ENCODE measurements at regions not wholly inside any gene's neighbourhood (a gene's known extent, or its start where the extent isn't known, plus 50 kb on each side); places are given as distances from the start of the nearest gene placed in this dataset.

GRCh38 chr6:134817448-134817847, 132.5 kb downstream of the ALDH8A1 start:
- no peaks in the 10 kb centered on the region for H3K36me3 ChIP-seq (ENCODE audit: control insufficient read depth in 1 of 2, insufficient read depth in 2 of 2, low read length in 2 of 2)
- no peak overlapping the region for H3K4ac ChIP-seq (ENCODE audit: low read depth, low read length)
- H3K79me2 ChIP-seq (ENCODE audit: control insufficient read depth, insufficient read depth, low read length, poor library complexity) = no peaks in the 10 kb centered on the region
- no peak overlapping the region for H2AFZ ChIP-seq (ENCODE audit: insufficient read depth, low read length, poor library complexity)
- H3K9ac ChIP-seq (ENCODE audit: low read length) = no peak overlapping the region
- H3K27me3 ChIP-seq (ENCODE audit: insufficient read depth, low read length) = no peaks in the 10 kb centered on the region
- DNase-seq = no peak
- no peak overlapping the region for H3K18ac ChIP-seq (ENCODE audit: low read length)
- no peak overlapping the region for H2AK5ac ChIP-seq (ENCODE audit: low read length)
- H4K12ac ChIP-seq (ENCODE audit: low read depth, low read length) = no peak overlapping the region
- no peaks in the 10 kb centered on the region for H3K9me3 ChIP-seq (ENCODE audit: insufficient read depth, low read depth, low read length)
- no peak overlapping the region for H2BK120ac ChIP-seq (ENCODE audit: insufficient read depth, low read length, poor library complexity)
- no peak overlapping the region for H3K4me3 ChIP-seq (ENCODE audit: low read depth, low read length)
- no peak overlapping the region for H3K14ac ChIP-seq (ENCODE audit: low read length)
- H3K4me2 ChIP-seq (ENCODE audit: low read length) = no peak overlapping the region
- no peaks in the 10 kb centered on the region for H3K4me1 ChIP-seq (ENCODE audit: control insufficient read depth in 1 of 2, insufficient read depth in 2 of 2, low read length in 2 of 2)
- no peak overlapping the region for H2BK12ac ChIP-seq (ENCODE audit: low read length)
- no peak overlapping the region for H4K91ac ChIP-seq (ENCODE audit: low read depth, low read length)
- no CpG with 5 or more reads among the region's 10 CpGs for WGBS (ENCODE audit: extremely low coverage, insufficient coverage, insufficient read length)
- H3K23ac ChIP-seq (ENCODE audit: low read length) = no peak overlapping the region
- no peak overlapping the region for H3K27ac ChIP-seq (ENCODE audit: low read depth, low read length)
- no peak overlapping the region for H2BK5ac ChIP-seq (ENCODE audit: low read depth, low read length, poor library complexity)
- no peak overlapping the region for H4K8ac ChIP-seq (ENCODE audit: low read depth, low read length)
- H3K79me1 ChIP-seq (ENCODE audit: low read length) = no peaks in the 10 kb centered on the region

GRCh38 chr6:134816780-134817179, 133.1 kb downstream of the ALDH8A1 start:
- H3K9me3 ChIP-seq (ENCODE audit: insufficient read depth, low read depth, low read length) = no peaks in the 10 kb centered on the region

GRCh38 chr6:134816300-134816699, 133.6 kb downstream of the ALDH8A1 start:
- no CpG with 5 or more reads among the region's 1 CpG for WGBS (ENCODE audit: extremely low coverage, insufficient coverage, insufficient read length)
- no peak overlapping the region for H2BK5ac ChIP-seq (ENCODE audit: low read depth, low read length, poor library complexity)
- H4K91ac ChIP-seq (ENCODE audit: low read depth, low read length) = no peak overlapping the region

More at GRCh38 chr6:134816780-134817179, 133.1 kb downstream of the ALDH8A1 start:
- H3K4me2 ChIP-seq (ENCODE audit: low read length) = no peak overlapping the region
- no peak overlapping the region for H3K4me3 ChIP-seq (ENCODE audit: low read depth, low read length)
- DNase-seq = no peak
- no peaks in the 10 kb centered on the region for H3K36me3 ChIP-seq (ENCODE audit: control insufficient read depth in 1 of 2, insufficient read depth in 2 of 2, low read length in 2 of 2)
- no peak overlapping the region for H4K91ac ChIP-seq (ENCODE audit: low read depth, low read length)
- no peak overlapping the region for H3K9ac ChIP-seq (ENCODE audit: low read length)
- no peaks in the 10 kb centered on the region for H3K27me3 ChIP-seq (ENCODE audit: insufficient read depth, low read length)
- H3K4me1 ChIP-seq (ENCODE audit: control insufficient read depth in 1 of 2, insufficient read depth in 2 of 2, low read length in 2 of 2) = no peaks in the 10 kb centered on the region
- no peak overlapping the region for H2BK5ac ChIP-seq (ENCODE audit: low read depth, low read length, poor library complexity)
- no peaks in the 10 kb centered on the region for H3K79me2 ChIP-seq (ENCODE audit: control insufficient read depth, insufficient read depth, low read length, poor library complexity)
- no peak overlapping the region for H2AFZ ChIP-seq (ENCODE audit: insufficient read depth, low read length, poor library complexity)
- H3K14ac ChIP-seq (ENCODE audit: low read length) = no peak overlapping the region
- no peak overlapping the region for H4K8ac ChIP-seq (ENCODE audit: low read depth, low read length)
- H2BK12ac ChIP-seq (ENCODE audit: low read length) = no peak overlapping the region
- no CpG with 5 or more reads among the region's 3 CpGs for WGBS (ENCODE audit: extremely low coverage, insufficient coverage, insufficient read length)
- no peaks in the 10 kb centered on the region for H3K79me1 ChIP-seq (ENCODE audit: low read length)
- no peak overlapping the region for H4K12ac ChIP-seq (ENCODE audit: low read depth, low read length)
- H3K23ac ChIP-seq (ENCODE audit: low read length) = no peak overlapping the region
- no peak overlapping the region for H3K27ac ChIP-seq (ENCODE audit: low read depth, low read length)
- no peak overlapping the region for H3K4ac ChIP-seq (ENCODE audit: low read depth, low read length)
- no peak overlapping the region for H3K18ac ChIP-seq (ENCODE audit: low read length)
- no peak overlapping the region for H2AK5ac ChIP-seq (ENCODE audit: low read length)
- no peak overlapping the region for H2BK120ac ChIP-seq (ENCODE audit: insufficient read depth, low read length, poor library complexity)

GRCh38 chr6:134814076-134814695, 135.7 kb downstream of the ALDH8A1 start:
- Histone ChIP-seq H4K91ac (ENCODE audit: low read depth, low read length) (no peak overlapping the region), H3K27me3 (ENCODE audit: insufficient read depth, low read length) (no peaks in the 10 kb centered on the region), H2BK5ac (ENCODE audit: low read depth, low read length, poor library complexity) (no peak overlapping the region), H3K79me1 (ENCODE audit: low read length) (no peaks in the 10 kb centered on the region), H3K4me2 (ENCODE audit: low read length) (no peak overlapping the region), H3K27ac (ENCODE audit: low read depth, low read length) (no peak overlapping the region), H3K4ac (ENCODE audit: low read depth, low read length) (no peak overlapping the region), H2AFZ (ENCODE audit: insufficient read depth, low read length, poor library complexity) (no peak overlapping the region), H4K8ac (ENCODE audit: low read depth, low read length) (no peak overlapping the region), H3K4me3 (ENCODE audit: low read depth, low read length) (no peak overlapping the region), H3K9me3 (ENCODE audit: insufficient read depth, low read depth, low read length) (no peaks in the 10 kb centered on the region), H3K79me2 (ENCODE audit: control insufficient read depth, insufficient read depth, low read length, poor library complexity) (no peaks in the 10 kb centered on the region), H3K36me3 (ENCODE audit: control insufficient read depth in 1 of 2, insufficient read depth in 2 of 2, low read length in 2 of 2) (no peaks in the 10 kb centered on the region), H3K14ac (ENCODE audit: low read length) (no peak overlapping the region), H3K18ac (ENCODE audit: low read length) (no peak overlapping the region), H4K12ac (ENCODE audit: low read depth, low read length) (no peak overlapping the region), H2BK12ac (ENCODE audit: low read length) (no peak overlapping the region), H2AK5ac (ENCODE audit: low read length) (no peak overlapping the region), H3K9ac (ENCODE audit: low read length) (no peak overlapping the region), H3K4me1 (ENCODE audit: control insufficient read depth in 1 of 2, insufficient read depth in 2 of 2, low read length in 2 of 2) (no peaks in the 10 kb centered on the region), H3K23ac (ENCODE audit: low read length) (no peak overlapping the region), H2BK120ac (ENCODE audit: insufficient read depth, low read length, poor library complexity) (no peak overlapping the region)
- DNase-seq = peak; percentile 36 to 72
- no CpG with 5 or more reads among the region's 4 CpGs for WGBS (ENCODE audit: extremely low coverage, insufficient coverage, insufficient read length)

More at GRCh38 chr6:134816300-134816699, 133.6 kb downstream of the ALDH8A1 start:
- Histone ChIP-seq H3K36me3 (ENCODE audit: control insufficient read depth in 1 of 2, insufficient read depth in 2 of 2, low read length in 2 of 2) (no peaks in the 10 kb centered on the region), H3K27me3 (ENCODE audit: insufficient read depth, low read length) (no peaks in the 10 kb centered on the region), H3K79me1 (ENCODE audit: low read length) (no peaks in the 10 kb centered on the region), H2BK120ac (ENCODE audit: insufficient read depth, low read length, poor library complexity) (no peak overlapping the region), H3K4me1 (ENCODE audit: control insufficient read depth in 1 of 2, insufficient read depth in 2 of 2, low read length in 2 of 2) (no peaks in the 10 kb centered on the region), H3K27ac (ENCODE audit: low read depth, low read length) (no peak overlapping the region), H2AFZ (ENCODE audit: insufficient read depth, low read length, poor library complexity) (no peak overlapping the region), H3K23ac (ENCODE audit: low read length) (no peak overlapping the region), H4K8ac (ENCODE audit: low read depth, low read length) (no peak overlapping the region), H3K14ac (ENCODE audit: low read length) (no peak overlapping the region), H3K4me3 (ENCODE audit: low read depth, low read length) (no peak overlapping the region), H3K9me3 (ENCODE audit: insufficient read depth, low read depth, low read length) (no peaks in the 10 kb centered on the region), H3K4me2 (ENCODE audit: low read length) (no peak overlapping the region), H2BK12ac (ENCODE audit: low read length) (no peak overlapping the region), H3K9ac (ENCODE audit: low read length) (no peak overlapping the region), H3K79me2 (ENCODE audit: control insufficient read depth, insufficient read depth, low read length, poor library complexity) (no peaks in the 10 kb centered on the region), H4K12ac (ENCODE audit: low read depth, low read length) (no peak overlapping the region), H2AK5ac (ENCODE audit: low read length) (no peak overlapping the region), H3K18ac (ENCODE audit: low read length) (no peak overlapping the region), H3K4ac (ENCODE audit: low read depth, low read length) (no peak overlapping the region)
- no peak for DNase-seq
